Body of pancreas (tissue), 4 donors: ENCODE measurements at regions not wholly inside any gene's neighbourhood (a gene's known extent, or its start where the extent isn't known, plus 50 kb on each side); places are given as distances from the start of the nearest gene placed in this dataset.

Experiments
- CTCF ChIP-seq, 7 experiments: fragments of 450-650 bp in 4 of 7; fragments of 200-600 bp in 3 of 7; sonication (generic) in 3 of 7; IDR thresholded peaks; one replicate each; pipeline ENCODE4 v1.5.1; 2016 to 2019; ENCODE audit warnings: antibody characterized with exemption in 7 of 7
- POLR2A ChIP-seq, 3 donors: fragments of 450-650 bp; IDR thresholded peaks; one replicate each; pipeline ENCODE4 v1.6.1; 2016; ENCODE audit warnings: antibody characterized with exemption in 3 of 3, mild to moderate bottlenecking in 2 of 3

GRCh38 chr7:32762925-32763293 is 128.7 kb downstream of the KBTBD2 start:
- TF ChIP-seq POLR2A (IDR thresholded peaks at IDR 0.05) = no peak
- TF ChIP-seq CTCF (IDR thresholded peaks at IDR 0.05) = no peak
